ENCODE measurements at regions not wholly inside any gene's neighbourhood (a gene's known extent, or its start where the extent isn't known, plus 50 kb on each side); places are given as distances from the start of the nearest gene placed in this dataset.

- Histone ChIP-seq H3K9me3 (ENCODE audit: control insufficient read depth, low read length) (no peaks in the 10 kb centered on the region), H3K9ac (ENCODE audit: low read length) (no peak overlapping the region), H3K4me3 (ENCODE audit: low read length) (no peak overlapping the region), H3K27me3 (replicated peaks; ENCODE audit: control insufficient read depth, insufficient read depth, low read length) (peaks cover 6% of the 10 kb centered on the region), H3K36me3 (ENCODE audit: control insufficient read depth, insufficient read depth, low read length, severe bottlenecking) (no peaks in the 10 kb centered on the region), H3K4me1 (ENCODE audit: control insufficient read depth, insufficient read depth, low read length) (no peaks in the 10 kb centered on the region)
- no peak for DNase-seq (ENCODE audit: low read depth)
Observed at GRCh38 chr1:177710696-177711620, 258.9 kb downstream of the SEC16B start.

- no peak for DNase-seq (ENCODE audit: low read depth)
- Histone ChIP-seq H3K36me3 (ENCODE audit: control insufficient read depth, insufficient read depth, low read length, severe bottlenecking) (no peaks in the 10 kb centered on the region), H3K9ac (ENCODE audit: low read length) (no peak overlapping the region), H3K9me3 (ENCODE audit: control insufficient read depth, low read length) (no peaks in the 10 kb centered on the region), H3K27me3 (replicated peaks; ENCODE audit: control insufficient read depth, insufficient read depth, low read length) (peaks cover 6% of the 10 kb centered on the region), H3K4me1 (ENCODE audit: control insufficient read depth, insufficient read depth, low read length) (no peaks in the 10 kb centered on the region), H3K4me3 (ENCODE audit: low read length) (no peak overlapping the region)
Observed at GRCh38 chr1:177708406-177708805, 261.5 kb downstream of the SEC16B start.

- Histone ChIP-seq H3K4me3 (ENCODE audit: low read length) (no peak overlapping the region), H3K27me3 (replicated peaks; ENCODE audit: control insufficient read depth, insufficient read depth, low read length) (peaks cover 6% of the 10 kb centered on the region), H3K9me3 (ENCODE audit: control insufficient read depth, low read length) (no peaks in the 10 kb centered on the region), H3K4me1 (ENCODE audit: control insufficient read depth, insufficient read depth, low read length) (no peaks in the 10 kb centered on the region), H3K9ac (ENCODE audit: low read length) (no peak overlapping the region), H3K36me3 (ENCODE audit: control insufficient read depth, insufficient read depth, low read length, severe bottlenecking) (no peaks in the 10 kb centered on the region)
- no peak for DNase-seq (ENCODE audit: low read depth)
Observed at GRCh38 chr1:177706977-177707376, 262.9 kb downstream of the SEC16B start.

GRCh38 chr1:177705839-177706238 is 264.0 kb downstream of the SEC16B start:
- Histone ChIP-seq H3K4me1 (ENCODE audit: control insufficient read depth, insufficient read depth, low read length) (no peaks in the 10 kb centered on the region), H3K4me3 (ENCODE audit: low read length) (no peak overlapping the region), H3K36me3 (ENCODE audit: control insufficient read depth, insufficient read depth, low read length, severe bottlenecking) (no peaks in the 10 kb centered on the region), H3K27me3 (replicated peaks; ENCODE audit: control insufficient read depth, insufficient read depth, low read length) (peaks cover 6% of the 10 kb centered on the region), H3K9ac (ENCODE audit: low read length) (no peak overlapping the region), H3K9me3 (ENCODE audit: control insufficient read depth, low read length) (no peaks in the 10 kb centered on the region)
- DNase-seq (ENCODE audit: low read depth): no peak

GRCh38 chr1:177703888-177704446 is 265.9 kb downstream of the SEC16B start:
- DNase-seq (ENCODE audit: low read depth): peak; percentile 9
- no peaks in the 10 kb centered on the region for H3K36me3 ChIP-seq (ENCODE audit: control insufficient read depth, insufficient read depth, low read length, severe bottlenecking)

GRCh38 chr1:177701654-177702353 is 268.1 kb downstream of the SEC16B start:
- no peak for DNase-seq (ENCODE audit: low read depth)
- H3K4me1 ChIP-seq (ENCODE audit: control insufficient read depth, insufficient read depth, low read length): no peaks in the 10 kb centered on the region
- no peaks in the 10 kb centered on the region for H3K36me3 ChIP-seq (ENCODE audit: control insufficient read depth, insufficient read depth, low read length, severe bottlenecking)
- H3K4me3 ChIP-seq (ENCODE audit: low read length): no peak overlapping the region
- no peaks in the 10 kb centered on the region for H3K27me3 ChIP-seq (replicated peaks; ENCODE audit: control insufficient read depth, insufficient read depth, low read length)
- no peak overlapping the region for H3K9ac ChIP-seq (ENCODE audit: low read length)
- no peaks in the 10 kb centered on the region for H3K9me3 ChIP-seq (ENCODE audit: control insufficient read depth, low read length)

More at GRCh38 chr1:177703888-177704446, 265.9 kb downstream of the SEC16B start:
- Histone ChIP-seq H3K9me3 (ENCODE audit: control insufficient read depth, low read length) (no peaks in the 10 kb centered on the region), H3K4me1 (ENCODE audit: control insufficient read depth, insufficient read depth, low read length) (no peaks in the 10 kb centered on the region), H3K4me3 (ENCODE audit: low read length) (no peak overlapping the region), H3K9ac (ENCODE audit: low read length) (no peak overlapping the region), H3K27me3 (replicated peaks; ENCODE audit: control insufficient read depth, insufficient read depth, low read length) (no peaks in the 10 kb centered on the region)

- no peak overlapping the region for H3K9ac ChIP-seq (ENCODE audit: low read length)
- no peaks in the 10 kb centered on the region for H3K4me1 ChIP-seq (ENCODE audit: control insufficient read depth, insufficient read depth, low read length)
- H3K36me3 ChIP-seq (ENCODE audit: control insufficient read depth, insufficient read depth, low read length, severe bottlenecking): no peaks in the 10 kb centered on the region
- DNase-seq (ENCODE audit: low read depth): no peak
- H3K27me3 ChIP-seq (replicated peaks; ENCODE audit: control insufficient read depth, insufficient read depth, low read length): no peaks in the 10 kb centered on the region
- no peak overlapping the region for H3K4me3 ChIP-seq (ENCODE audit: low read length)
- H3K9me3 ChIP-seq (ENCODE audit: control insufficient read depth, low read length): no peaks in the 10 kb centered on the region
Observed at GRCh38 chr1:177700856-177701255, 269.0 kb downstream of the SEC16B start.

- Histone ChIP-seq H3K27me3 (replicated peaks; ENCODE audit: control insufficient read depth, insufficient read depth, low read length) (no peaks in the 10 kb centered on the region), H3K36me3 (ENCODE audit: control insufficient read depth, insufficient read depth, low read length, severe bottlenecking) (no peaks in the 10 kb centered on the region)
Observed at GRCh38 chr1:177690996-177691395, 278.9 kb downstream of the SEC16B start.

GRCh38 chr1:177687544-177687943 is 282.3 kb downstream of the SEC16B start:
- no peak overlapping the region for H3K4me3 ChIP-seq (ENCODE audit: low read length)
- no peaks in the 10 kb centered on the region for H3K36me3 ChIP-seq (ENCODE audit: control insufficient read depth, insufficient read depth, low read length, severe bottlenecking)
- DNase-seq (ENCODE audit: low read depth): no peak
- H3K9ac ChIP-seq (ENCODE audit: low read length): no peak overlapping the region
- H3K4me1 ChIP-seq (ENCODE audit: control insufficient read depth, insufficient read depth, low read length): no peaks in the 10 kb centered on the region
- H3K9me3 ChIP-seq (ENCODE audit: control insufficient read depth, low read length): peaks cover 3% of the 10 kb centered on the region
- H3K27me3 ChIP-seq (replicated peaks; ENCODE audit: control insufficient read depth, insufficient read depth, low read length): no peaks in the 10 kb centered on the region

More at GRCh38 chr1:177690996-177691395, 278.9 kb downstream of the SEC16B start:
- Histone ChIP-seq H3K9ac (ENCODE audit: low read length) (no peak overlapping the region), H3K4me3 (ENCODE audit: low read length) (no peak overlapping the region), H3K4me1 (ENCODE audit: control insufficient read depth, insufficient read depth, low read length) (no peaks in the 10 kb centered on the region), H3K9me3 (ENCODE audit: control insufficient read depth, low read length) (peaks cover 3% of the 10 kb centered on the region)
- DNase-seq (ENCODE audit: low read depth): no peak

- DNase-seq (ENCODE audit: low read depth): no peak
- no peaks in the 10 kb centered on the region for H3K36me3 ChIP-seq (ENCODE audit: control insufficient read depth, insufficient read depth, low read length, severe bottlenecking)
Observed at GRCh38 chr1:177686933-177687332, 282.9 kb downstream of the SEC16B start.

GRCh38 chr1:177669161-177669560 is 300.7 kb downstream of the SEC16B start:
- DNase-seq (ENCODE audit: low read depth): no peak
- H3K9me3 ChIP-seq (ENCODE audit: control insufficient read depth, low read length): no peaks in the 10 kb centered on the region
- no peak overlapping the region for H3K9ac ChIP-seq (ENCODE audit: low read length)
- H3K36me3 ChIP-seq (ENCODE audit: control insufficient read depth, insufficient read depth, low read length, severe bottlenecking): no peaks in the 10 kb centered on the region
- no peak overlapping the region for H3K4me3 ChIP-seq (ENCODE audit: low read length)
- no peaks in the 10 kb centered on the region for H3K27me3 ChIP-seq (replicated peaks; ENCODE audit: control insufficient read depth, insufficient read depth, low read length)
- no peaks in the 10 kb centered on the region for H3K4me1 ChIP-seq (ENCODE audit: control insufficient read depth, insufficient read depth, low read length)

More at GRCh38 chr1:177686933-177687332, 282.9 kb downstream of the SEC16B start:
- Histone ChIP-seq H3K9ac (ENCODE audit: low read length) (no peak overlapping the region), H3K27me3 (replicated peaks; ENCODE audit: control insufficient read depth, insufficient read depth, low read length) (no peaks in the 10 kb centered on the region), H3K4me3 (ENCODE audit: low read length) (no peak overlapping the region), H3K9me3 (ENCODE audit: control insufficient read depth, low read length) (no peaks in the 10 kb centered on the region), H3K4me1 (ENCODE audit: control insufficient read depth, insufficient read depth, low read length) (no peaks in the 10 kb centered on the region)

All from adipocyte (in vitro differentiated cells).